AG10803 (cell line): ENCODE measurements at regions not wholly inside any gene's neighbourhood (a gene's known extent, or its start where the extent isn't known, plus 50 kb on each side); places are given as distances from the start of the nearest gene placed in this dataset.
A peak's percentile ranks its signal among the peaks of the same experiment; 100 is the strongest.

Experiments used
- DNase-seq: peaks from one replicate; pipeline ENCODE4 v3.0.0; 2010; ENCODE audit warnings: low read depth
- H3K4me3 ChIP-seq: 2 replicates; pipeline ENCODE4 v1.5.1; 2011; ENCODE audit warnings: mild to moderate bottlenecking, low read length, control low read depth
- CTCF ChIP-seq: conservative IDR thresholded peaks from 2 replicates; pipeline ENCODE4 v1.5.1; 2011; ENCODE audit warnings: mild to moderate bottlenecking, low read length, control low read depth, inconsistent platforms

GRCh38 chr6:140609321-140609720 lies 1234.9 kb upstream of the CITED2 start:
- TF ChIP-seq CTCF = no peak
- no peak for DNase-seq
- H3K4me3 ChIP-seq = no peak overlapping the region

- DNase-seq = no peak
- H3K4me3 ChIP-seq = no peak overlapping the region
- TF ChIP-seq CTCF = no peak
Observed at GRCh38 chr6:140604786-140605185, 1230.3 kb upstream of the CITED2 start.

GRCh38 chr6:140602431-140603248 lies 1228.2 kb upstream of the CITED2 start:
- no peak overlapping the region for H3K4me3 ChIP-seq
- peak; percentile 42 for DNase-seq
- TF ChIP-seq CTCF = no peak

- no peak for TF ChIP-seq CTCF
- H3K4me3 ChIP-seq = no peak overlapping the region
- DNase-seq = no peak
Observed at GRCh38 chr6:140601021-140601808, 1226.8 kb upstream of the CITED2 start.

- no peak overlapping the region for H3K4me3 ChIP-seq
- DNase-seq = no peak
- TF ChIP-seq CTCF = no peak
Observed at GRCh38 chr6:140599916-140600315, 1225.5 kb upstream of the CITED2 start.

- no peak for DNase-seq
- no peak for TF ChIP-seq CTCF
- H3K4me3 ChIP-seq = no peak overlapping the region
Observed at GRCh38 chr6:140597181-140597580, 1222.7 kb upstream of the CITED2 start.

GRCh38 chr6:140594806-140595128 lies 1220.3 kb upstream of the CITED2 start:
- TF ChIP-seq CTCF = no peak
- H3K4me3 ChIP-seq = no peak overlapping the region
- no peak for DNase-seq
